ENCODE measurements at regions not wholly inside any gene's neighbourhood (a gene's known extent, or its start where the extent isn't known, plus 50 kb on each side); places are given as distances from the start of the nearest gene placed in this dataset.

DNA sequence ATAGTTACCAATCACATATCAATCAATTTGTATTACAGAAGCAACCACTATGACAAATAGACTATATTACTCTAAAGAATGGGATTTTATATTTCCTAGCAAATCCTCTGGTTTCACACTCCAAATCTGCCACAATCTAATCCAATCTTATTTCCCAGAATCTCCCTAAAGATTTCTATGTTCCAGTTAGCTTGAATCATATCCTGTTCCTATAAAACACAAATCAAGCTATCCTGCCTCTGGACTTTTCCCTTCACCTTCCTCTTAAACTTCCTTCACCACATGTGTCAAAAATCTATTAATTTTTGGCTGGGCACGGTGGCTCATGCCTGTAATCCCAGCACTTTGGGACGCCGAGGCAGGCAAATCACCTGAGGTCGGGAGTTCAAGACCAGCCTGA lies 50.0 kb downstream of the PIK3C2A start:
- DNase-seq (ENCODE audit: low spot score): no peak

DNA sequence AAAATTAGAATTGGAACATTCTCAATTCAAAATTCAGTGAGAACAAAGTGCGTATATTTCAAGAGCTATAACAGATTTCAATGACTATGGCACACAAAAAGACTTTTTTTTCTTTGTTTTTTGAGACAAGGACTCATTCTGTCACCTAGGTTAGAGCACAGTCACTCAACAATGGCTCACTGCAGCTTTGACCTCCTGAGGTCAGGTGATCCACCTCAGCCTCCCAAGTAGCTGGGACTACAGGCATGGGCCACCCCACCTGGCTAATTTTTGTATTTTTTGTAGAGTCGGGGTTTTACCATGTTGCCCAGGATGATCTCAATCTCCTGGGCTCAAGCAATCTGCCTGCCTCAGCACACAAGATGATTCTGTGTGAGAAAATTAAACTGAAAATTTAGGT lies 51.5 kb downstream of the PIK3C2A start:
- no peak for DNase-seq (ENCODE audit: low spot score)

DNA sequence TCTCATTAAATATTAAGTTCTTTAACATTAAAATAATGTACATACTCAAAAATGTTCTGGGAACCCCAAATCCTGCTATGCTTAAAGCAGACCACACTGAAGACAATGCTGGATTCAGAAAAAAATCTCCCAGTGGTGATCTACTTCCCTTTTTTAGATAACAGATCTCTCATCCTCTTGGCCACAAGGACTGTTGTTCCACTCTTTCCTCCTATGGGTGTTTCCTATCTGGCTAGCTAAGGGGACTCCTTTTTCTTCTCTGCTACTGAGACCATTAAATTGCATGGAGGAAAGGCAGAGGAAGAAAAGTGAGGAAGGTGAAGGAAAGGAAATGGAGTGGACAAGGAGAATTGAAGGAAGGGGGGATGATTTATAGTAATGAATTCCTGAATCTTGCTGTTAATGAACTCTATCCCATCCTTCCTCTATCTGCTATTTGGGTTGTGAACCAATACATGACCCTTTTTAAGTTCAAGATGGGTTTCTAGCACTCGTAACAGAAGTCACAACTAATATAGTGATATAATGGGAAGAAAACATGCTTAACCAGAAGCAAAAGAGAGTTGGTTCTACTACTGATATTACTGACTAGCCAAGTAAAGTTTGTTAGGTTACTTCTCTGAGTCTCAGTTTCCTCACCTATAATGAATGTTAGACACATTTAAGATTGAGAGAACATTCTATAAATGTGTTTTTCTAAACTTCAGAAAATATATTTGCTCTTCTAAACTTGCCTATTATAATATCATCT lies 53.2 kb downstream of the PIK3C2A start:
- DNase-seq (ENCODE audit: low spot score): no peak

DNA sequence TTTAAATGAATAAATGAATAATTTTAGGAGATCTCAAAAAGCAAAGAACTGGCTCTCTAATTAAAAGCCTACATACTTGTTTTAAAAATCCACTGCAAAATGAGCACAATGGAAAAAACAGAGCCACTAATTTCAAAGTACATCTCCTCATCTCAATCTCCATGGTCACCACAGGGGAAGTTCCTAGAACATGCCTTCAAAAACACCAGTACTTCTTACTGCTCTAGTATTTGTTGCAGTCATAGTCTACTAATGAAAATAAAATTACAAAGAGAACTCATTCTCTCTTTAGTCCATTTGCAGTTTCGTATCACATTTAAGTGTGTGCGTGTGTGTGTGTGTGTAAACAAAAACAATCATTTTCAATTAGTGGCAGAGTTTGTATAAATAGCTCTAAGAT lies 54.0 kb downstream of the PIK3C2A start:
- DNase-seq (ENCODE audit: low spot score): no peak

DNA sequence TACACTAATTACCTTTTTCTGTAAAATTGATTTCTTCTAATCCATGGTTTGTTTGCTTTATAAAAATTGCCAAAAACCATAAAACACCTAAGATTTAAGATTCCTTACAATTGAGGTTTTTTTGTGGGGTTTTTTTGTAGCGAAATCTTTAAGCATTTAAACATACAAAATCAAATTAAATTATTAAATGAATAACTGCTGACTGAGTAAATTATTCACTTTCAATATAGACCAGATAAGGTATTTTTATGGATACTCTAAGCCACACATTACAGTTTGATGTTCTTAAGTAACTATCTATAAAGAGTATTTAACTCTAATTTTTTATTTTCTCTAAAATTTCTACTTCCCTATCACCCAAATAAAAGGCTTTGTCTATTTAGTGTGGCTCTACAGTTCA lies 55.5 kb downstream of the PIK3C2A start:
- DNase-seq (ENCODE audit: low spot score): no peak

DNA sequence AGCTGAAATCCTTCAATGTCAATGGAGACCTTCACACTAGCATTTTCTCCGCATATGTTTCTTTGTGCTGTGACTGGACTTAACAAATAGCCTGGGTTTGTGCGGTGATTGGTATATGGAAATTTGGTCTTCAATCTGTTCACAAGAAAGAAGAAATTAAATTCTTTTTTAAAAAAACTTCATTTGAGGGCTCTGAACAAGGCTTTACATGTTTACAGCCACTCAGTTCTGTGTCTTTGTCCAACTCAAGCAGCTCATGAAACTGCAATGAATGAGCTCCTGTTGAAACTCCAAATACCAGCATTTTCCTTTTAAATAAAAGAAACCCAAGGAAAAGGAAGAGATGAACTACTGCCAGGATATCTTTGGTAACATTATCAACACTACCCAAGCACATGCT lies 57.3 kb downstream of the PIK3C2A start:
- no peak for DNase-seq (ENCODE audit: low spot score)

DNA sequence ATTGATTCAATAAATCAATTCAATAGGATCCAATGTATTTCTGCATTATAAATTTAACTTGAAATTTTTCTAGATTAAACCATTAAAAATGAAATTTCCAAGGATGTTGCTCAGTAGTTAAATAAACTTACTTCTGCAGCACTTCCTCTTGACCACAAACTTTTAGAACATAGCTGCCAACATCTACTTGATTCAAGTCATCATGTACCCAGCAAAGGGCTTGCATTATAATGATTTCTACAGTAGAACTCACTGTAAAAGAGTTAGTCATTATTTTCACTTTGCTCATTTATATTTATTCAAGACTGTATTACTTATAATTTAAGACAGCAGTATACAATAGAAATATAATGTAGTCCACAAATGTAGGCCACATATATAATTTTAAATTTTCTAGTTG lies 59.2 kb downstream of the PIK3C2A start:
- no peak for DNase-seq (ENCODE audit: low spot score)

DNA sequence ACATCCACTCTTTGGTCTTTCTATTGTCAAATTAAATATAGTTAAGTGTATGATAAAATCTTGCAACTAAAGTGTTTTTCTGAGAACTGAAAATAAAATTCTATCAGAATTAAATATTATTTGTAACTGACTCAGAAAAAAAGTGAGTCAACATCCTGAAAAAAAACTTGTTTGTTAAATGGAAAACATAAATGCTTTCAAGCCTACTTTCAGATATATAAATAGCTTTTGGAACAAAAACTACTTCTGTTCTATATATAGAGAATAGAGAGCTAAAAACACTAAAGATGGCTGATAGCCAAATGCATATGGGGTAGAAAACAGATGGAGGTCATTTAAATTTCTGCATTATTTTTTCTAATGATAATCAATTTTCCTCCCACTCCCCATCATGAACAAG lies 61.8 kb downstream of the PIK3C2A start:
- no peak for DNase-seq (ENCODE audit: low spot score)

DNA sequence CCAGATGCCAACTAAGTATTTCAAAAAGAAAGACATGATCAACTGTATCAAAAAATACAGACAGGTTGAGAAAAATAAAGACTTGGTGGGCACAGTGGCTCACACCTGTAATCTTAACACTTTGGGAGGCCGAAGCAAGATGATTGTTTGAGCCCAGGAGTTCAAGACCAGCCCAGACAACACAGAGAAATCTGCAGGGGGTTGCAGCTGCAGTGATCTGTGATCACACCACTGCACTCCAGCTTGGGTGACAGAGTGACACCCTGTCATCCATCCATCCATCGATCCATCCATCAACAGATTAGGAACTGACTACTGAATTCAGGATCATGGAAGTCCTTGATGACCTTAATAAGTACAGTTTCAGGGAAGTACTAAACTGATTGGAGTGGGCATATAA lies 65.0 kb upstream of the RPS13 start:
- no peak for DNase-seq (ENCODE audit: low spot score)

DNA sequence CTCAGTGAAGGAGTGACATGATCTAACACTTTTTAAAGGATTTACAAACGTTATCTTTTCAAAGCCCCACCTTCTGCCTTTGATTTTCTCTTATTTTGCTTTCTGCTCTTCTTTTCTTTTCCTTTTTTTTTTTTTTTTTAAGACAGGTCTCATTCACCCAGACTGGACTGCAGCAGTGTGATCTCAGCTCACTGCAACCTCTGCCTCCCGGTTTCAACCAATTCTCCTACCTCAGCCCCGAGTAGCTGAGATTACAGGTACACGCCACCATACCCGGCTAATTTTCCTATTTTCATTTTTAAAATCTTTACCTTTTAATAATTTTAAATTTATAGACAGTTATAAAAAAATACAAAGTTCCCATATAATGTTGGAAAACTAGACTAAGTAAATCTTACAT lies 63.7 kb upstream of the RPS13 start:
- DNase-seq (ENCODE audit: low spot score): no peak

DNA sequence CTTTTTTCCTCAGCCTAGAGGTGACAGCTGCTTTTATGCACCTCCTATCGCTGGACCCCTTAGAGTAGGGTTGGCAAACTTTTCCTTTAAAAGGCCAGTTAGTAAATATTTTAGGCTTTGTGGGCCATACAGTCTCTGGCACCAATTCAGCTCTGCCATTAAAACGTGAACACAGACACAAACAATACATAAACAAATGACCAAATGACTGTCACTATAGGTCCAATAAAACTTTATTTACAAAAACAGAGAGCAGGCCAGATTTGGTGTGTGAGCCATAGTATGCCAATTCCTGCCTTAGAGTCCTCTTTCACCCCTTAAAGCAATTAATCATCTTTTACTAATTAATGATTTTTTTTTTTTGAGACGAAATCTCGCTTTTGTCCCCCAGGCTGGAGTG lies 61.1 kb upstream of the RPS13 start:
- no peak for DNase-seq (ENCODE audit: low spot score)

DNA sequence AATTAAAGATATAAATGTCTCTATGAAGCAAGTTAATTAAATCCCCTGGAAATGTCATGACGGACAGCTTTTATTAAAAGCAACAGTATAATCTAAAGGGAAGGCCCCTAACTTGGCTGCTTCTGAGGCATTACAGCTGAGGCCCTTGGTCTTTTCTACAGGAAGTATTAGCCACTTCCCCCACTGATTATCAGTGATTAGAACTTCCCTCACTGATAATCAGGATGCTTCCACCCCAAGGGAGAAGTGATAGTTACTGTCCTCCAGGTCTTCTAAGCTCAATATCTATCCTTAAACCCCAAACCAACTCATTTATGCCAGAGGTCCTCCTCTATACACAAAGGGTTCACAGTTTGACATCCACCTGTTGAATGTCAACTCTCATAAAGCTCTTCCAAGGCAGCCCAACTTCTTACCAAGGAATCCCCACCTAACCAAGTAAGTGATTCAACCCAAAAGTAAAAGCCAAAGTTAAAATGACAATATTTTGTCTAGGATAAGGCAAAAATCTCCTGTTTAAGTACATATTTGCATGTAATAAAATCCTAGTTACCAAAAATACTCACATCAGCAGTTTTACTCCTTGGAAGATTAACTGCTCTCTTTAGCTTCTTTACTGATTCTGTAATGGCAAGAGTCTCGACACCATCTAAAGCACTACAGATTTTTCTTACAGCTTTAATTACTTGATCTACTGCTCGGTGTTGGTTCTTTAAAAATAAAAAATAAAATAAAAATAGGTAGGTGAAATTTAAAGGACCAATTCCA lies 58.6 kb upstream of the RPS13 start:
- DNase-seq (ENCODE audit: low spot score): no peak

DNA sequence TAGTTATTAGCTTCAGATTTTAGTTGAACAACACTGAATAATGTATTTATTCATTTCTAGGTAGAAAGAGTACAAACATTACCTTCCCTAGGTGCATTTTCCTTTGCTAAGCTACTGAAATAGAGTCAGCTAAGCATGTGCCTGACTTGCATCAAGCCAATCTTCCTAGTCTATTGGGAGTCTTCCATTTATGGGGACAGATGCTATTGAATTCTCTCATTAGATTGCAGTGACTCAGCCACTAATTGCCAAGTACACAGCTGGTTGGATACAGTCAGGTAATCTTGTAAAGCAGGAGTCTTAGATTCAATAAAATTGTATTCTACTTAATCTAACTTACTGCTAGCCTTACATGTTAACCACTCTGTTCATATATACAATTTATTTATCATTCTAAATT lies 55.2 kb upstream of the RPS13 start:
- no peak for DNase-seq (ENCODE audit: low spot score)

DNA sequence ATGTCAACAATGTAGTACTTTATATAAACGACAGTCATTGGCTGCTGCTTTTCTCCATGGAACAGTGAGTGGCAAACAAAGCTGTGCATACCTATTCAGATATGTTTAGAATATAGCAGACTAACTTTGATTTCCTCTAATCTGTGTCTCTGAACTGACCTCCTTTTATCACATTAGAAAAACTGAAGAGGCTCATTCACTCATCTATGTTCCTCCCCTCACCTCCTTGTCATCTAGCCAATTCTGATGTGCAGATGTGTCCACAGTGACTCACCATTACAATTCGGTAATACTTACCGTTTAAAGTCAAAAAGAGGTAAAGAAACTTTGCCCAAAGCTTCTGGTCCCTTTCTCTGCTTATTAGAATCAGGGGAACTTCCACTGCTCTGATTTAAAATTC lies 51.5 kb upstream of the RPS13 start:
- peak; percentile 39 for DNase-seq (ENCODE audit: low spot score)
